Activated naive CD8-positive, alpha-beta T cell treated with anti-CD3 and anti-CD28 coated beads, Interleukin-2, amount 50 U/mL, for 24 hours (primary cell): ENCODE measurements at regions not wholly inside any gene's neighbourhood (a gene's known extent, or its start where the extent isn't known, plus 50 kb on each side); places are given as distances from the start of the nearest gene placed in this dataset.

ENCODE experiments used
- ATAC-seq: fragments of 150-1000 bp; cut with Tn5 transposase; one replicate; pipeline ENCODE4 v1.10.0; 2021
- DNase-seq: peaks from one replicate; pipeline ENCODE4 v3.0.0; 2021
- H3K27ac Mint-ChIP-seq: one replicate; pipeline ENCODE4 v1.8.0; 2021; ENCODE audit warnings: mild to moderate bottlenecking, mixed read lengths
- H3K27me3 Mint-ChIP-seq: one replicate; pipeline ENCODE4 v1.8.0; 2021; ENCODE audit warnings: mixed read lengths
- H3K36me3 Mint-ChIP-seq: one replicate; pipeline ENCODE4 v1.8.0; 2021; ENCODE audit warnings: low read depth, mixed read lengths
- H3K4me1 Mint-ChIP-seq: one replicate; pipeline ENCODE4 v1.8.0; 2021; ENCODE audit warnings: mixed read lengths
- H3K4me3 Mint-ChIP-seq: one replicate; pipeline ENCODE4 v1.8.0; 2021; ENCODE audit warnings: mild to moderate bottlenecking, moderate library complexity, mixed read lengths
- H3K9me3 Mint-ChIP-seq: one replicate; pipeline ENCODE4 v1.8.0; 2021; ENCODE audit warnings: mixed read lengths

DNA sequence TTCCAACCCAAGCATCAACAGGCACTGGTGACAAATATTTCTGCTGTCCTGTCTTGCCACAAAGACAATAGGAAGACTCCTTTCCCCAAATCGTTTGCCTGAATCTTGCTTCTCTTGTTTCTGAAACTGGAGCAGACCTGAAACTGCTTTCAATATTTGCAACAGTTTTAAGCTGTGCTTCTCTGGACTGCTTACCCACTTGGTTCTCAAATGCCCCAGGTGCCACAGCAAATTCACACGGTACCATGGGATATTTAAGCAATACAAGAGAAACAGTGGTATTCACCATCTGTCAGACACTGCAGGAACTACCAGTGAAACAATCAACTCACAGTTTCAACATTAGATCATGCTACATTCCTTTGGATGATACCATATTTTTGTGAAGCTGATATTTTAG, 309.4 kb downstream of the PARP8 start:
- Mint-ChIP-seq H3K4me1 (no peaks in the 10 kb centered on the region), H3K4me3 (no peak overlapping the region), H3K9me3 (no peaks in the 10 kb centered on the region), H3K27ac (no peak overlapping the region), H3K27me3 (peaks cover 24% of the 10 kb centered on the region), H3K36me3 (no peaks in the 10 kb centered on the region)
- no peak for ATAC-seq
- DNase-seq = no peak

DNA sequence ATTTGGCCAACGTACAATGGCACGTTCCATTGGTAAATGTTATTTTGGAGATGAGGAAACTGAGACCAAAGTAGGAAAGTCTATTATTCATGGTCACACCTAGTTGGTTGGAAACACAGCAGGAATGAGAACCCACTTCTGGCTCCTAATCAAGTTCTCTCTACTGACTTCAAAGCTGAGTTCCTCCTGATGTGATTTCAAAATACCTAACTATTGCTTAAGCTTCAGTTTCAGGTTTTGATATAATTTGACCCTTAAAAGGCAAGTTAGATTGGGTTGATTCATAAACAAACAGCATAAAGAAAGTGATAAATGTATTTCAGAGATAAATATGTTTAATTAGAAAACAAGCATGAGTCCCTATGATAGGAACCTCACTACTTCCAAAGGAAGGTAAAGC, 312.5 kb downstream of the PARP8 start:
- Mint-ChIP-seq H3K27me3 (peaks cover 16% of the 10 kb centered on the region), H3K27ac (no peak overlapping the region), H3K4me3 (no peak overlapping the region), H3K4me1 (no peaks in the 10 kb centered on the region), H3K9me3 (no peaks in the 10 kb centered on the region), H3K36me3 (no peaks in the 10 kb centered on the region)
- ATAC-seq (no peak), DNase-seq (no peak)

DNA sequence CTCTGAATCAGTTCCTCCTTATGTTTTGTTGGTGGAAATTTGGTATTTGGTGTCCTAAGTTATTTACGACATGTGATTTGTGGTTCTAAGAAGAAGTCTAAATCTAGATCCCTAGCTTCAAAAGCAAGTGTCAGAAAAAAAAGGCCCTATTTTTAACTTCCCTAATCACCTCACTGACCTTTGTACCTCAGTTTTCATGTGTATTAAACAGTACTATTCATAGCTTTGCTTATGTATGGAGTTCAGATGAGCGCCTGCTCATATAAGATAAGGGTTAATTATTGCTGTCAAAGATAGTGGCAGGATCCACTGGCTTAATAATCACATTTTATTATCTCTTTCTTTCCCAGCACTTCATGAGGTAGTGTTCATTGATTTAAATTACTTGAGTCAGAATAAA, 318.2 kb downstream of the PARP8 start:
- Mint-ChIP-seq H3K4me3 (no peak overlapping the region), H3K4me1 (no peaks in the 10 kb centered on the region), H3K36me3 (no peaks in the 10 kb centered on the region), H3K9me3 (no peaks in the 10 kb centered on the region), H3K27ac (no peak overlapping the region), H3K27me3 (peaks cover 3% of the 10 kb centered on the region)
- ATAC-seq = no peak
- no peak for DNase-seq

DNA sequence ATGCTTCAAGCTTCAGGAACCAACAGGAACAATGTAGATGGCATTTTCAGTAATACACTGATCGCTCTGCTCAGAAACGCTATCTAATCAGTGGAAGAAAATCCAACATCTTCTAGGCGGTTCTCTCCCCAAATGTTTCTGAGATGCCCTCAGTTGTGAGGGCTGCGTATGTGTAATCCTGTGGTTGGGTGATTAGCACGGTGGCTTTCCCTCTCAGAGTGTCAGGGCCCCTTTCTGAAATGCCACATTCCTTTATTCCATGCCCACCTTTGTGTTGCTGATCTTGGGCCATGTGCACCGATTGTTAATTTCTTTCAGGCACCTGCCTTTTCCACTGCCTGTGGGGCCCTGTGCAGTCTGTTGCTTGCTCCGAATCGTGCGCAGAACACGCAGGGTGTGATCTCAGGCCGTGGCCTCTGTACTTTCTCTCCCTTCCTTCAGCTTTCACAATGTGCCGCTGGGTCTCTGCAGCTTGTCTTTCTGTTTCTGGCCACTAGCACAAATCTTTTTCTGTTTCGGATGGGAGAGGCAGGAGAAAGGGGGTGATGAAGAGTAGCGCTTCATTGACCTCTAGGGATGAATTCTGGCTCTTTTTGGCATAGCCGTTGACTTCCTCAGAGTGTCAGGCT, 324.0 kb downstream of the PARP8 start:
- no peaks in the 10 kb centered on the region for H3K36me3 Mint-ChIP-seq
- ATAC-seq (no peak), DNase-seq (no peak)
- no peak overlapping the region for H3K27ac Mint-ChIP-seq
- no peaks in the 10 kb centered on the region for H3K9me3 Mint-ChIP-seq
- H3K4me1 Mint-ChIP-seq = no peaks in the 10 kb centered on the region
- H3K27me3 Mint-ChIP-seq = peaks cover 7% of the 10 kb centered on the region
- H3K4me3 Mint-ChIP-seq = no peak overlapping the region

DNA sequence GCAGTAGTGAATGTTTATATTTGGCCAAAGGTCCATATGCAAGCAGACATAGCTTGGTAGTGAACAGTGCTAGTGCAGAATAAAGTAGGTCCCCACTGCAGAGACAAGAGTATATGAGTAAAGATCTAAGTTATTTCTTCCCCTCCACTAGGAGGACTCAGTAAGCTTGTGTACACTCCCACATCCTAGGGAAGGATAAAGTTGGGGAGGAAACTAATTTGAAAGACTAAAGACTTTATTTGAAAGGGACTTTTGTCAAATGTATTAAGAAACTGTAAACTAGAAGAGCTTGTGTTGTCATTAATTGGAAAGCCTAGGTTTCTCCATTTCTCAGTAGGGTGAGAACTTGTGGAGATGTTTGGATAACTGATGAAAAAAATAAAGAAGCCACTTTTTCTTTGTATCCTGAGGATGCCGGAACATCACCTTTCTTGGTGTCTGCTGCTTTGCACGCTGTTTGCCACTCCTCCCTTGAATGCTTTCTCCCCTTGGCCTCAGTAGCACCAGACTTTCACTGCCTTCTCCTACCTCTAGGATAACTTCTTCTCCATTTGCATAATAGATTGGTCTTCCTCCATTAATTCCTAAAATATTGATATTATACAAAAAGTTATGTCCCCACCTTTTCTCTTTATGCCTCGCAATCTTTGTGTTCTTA, 329.0 kb downstream of the PARP8 start:
- Mint-ChIP-seq H3K4me3 (no peak overlapping the region), H3K9me3 (no peaks in the 10 kb centered on the region), H3K36me3 (no peaks in the 10 kb centered on the region), H3K27ac (no peak overlapping the region), H3K4me1 (no peaks in the 10 kb centered on the region), H3K27me3 (peaks cover 6% of the 10 kb centered on the region)
- DNase-seq = no peak
- ATAC-seq = no peak

DNA sequence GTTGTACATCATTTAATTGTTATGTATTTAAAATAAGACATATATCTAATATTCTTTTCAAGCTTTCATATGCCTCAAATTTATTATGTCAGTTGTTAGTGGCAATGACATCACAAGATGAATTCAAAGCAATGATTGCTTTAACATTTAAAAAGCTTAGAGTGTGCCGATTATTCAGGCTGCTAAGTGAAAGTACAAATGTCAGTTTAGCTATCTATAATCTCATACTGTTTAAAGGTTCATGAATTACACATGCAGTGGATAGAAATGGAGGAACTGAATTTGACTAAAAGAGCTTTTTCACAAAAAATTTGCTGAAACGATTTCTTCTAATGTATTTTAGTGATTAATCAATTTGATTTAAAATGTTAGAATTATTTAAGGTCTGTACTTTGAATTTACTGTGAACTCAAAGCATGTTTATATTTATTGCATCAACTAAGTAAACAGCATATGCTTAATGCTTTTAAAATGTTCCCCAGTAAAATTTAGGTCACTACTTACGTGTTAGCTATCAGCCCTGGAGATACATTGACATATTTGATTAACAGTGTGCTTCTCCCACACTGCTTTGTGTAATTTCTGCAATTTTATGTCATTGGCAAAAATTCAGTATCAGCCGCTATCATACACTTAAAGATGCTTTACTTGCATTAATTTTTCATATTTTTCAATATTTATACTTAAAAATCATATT, 334.9 kb downstream of the PARP8 start:
- no peaks in the 10 kb centered on the region for H3K36me3 Mint-ChIP-seq
- H3K4me1 Mint-ChIP-seq = no peaks in the 10 kb centered on the region
- no peaks in the 10 kb centered on the region for H3K9me3 Mint-ChIP-seq
- H3K4me3 Mint-ChIP-seq = no peak overlapping the region
- DNase-seq (no peak), ATAC-seq (no peak)
- no peak overlapping the region for H3K27ac Mint-ChIP-seq
- H3K27me3 Mint-ChIP-seq = no peaks in the 10 kb centered on the region

DNA sequence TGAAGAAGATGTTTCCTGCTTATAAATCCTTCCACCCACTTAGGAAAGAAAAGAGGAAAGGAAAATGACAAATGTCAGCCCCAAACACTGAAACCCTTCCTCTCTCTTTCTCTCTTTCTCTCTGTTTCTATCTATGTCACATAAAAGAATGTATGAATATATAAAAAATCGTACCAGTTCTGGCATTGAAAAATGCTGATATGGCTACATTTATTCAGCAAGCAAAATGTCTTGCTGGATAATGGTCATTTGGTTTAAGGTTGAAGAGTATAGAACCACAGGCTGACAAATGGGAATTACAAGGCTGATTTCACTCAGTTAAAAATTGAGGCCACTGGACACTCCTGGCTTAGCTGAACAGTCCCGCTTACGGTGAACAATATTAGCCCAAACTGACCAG, 335.9 kb downstream of the PARP8 start:
- ATAC-seq (no peak), DNase-seq (no peak)
- no peaks in the 10 kb centered on the region for H3K4me1 Mint-ChIP-seq
- no peaks in the 10 kb centered on the region for H3K9me3 Mint-ChIP-seq
- no peak overlapping the region for H3K27ac Mint-ChIP-seq
- no peak overlapping the region for H3K4me3 Mint-ChIP-seq
- H3K27me3 Mint-ChIP-seq = no peaks in the 10 kb centered on the region
- no peaks in the 10 kb centered on the region for H3K36me3 Mint-ChIP-seq

DNA sequence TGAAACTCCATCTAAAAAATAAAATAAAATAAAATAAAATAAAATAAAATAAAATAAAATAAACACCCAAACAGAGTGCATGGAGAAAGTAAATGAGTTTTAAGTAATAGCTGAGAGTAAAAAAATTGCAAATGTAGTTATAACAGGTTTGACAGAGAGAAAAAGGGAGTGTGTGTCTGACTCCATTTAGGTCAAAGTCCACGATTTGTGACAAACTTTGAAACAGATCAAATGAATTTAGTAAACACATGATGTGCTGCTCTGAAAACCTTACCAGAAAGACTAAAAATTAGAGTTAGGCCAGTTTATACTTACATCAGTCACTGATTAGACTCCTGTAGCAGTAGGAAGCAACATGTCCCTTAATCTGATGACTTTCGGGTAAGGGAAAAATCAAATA, 346.6 kb downstream of the PARP8 start:
- H3K4me1 Mint-ChIP-seq = no peaks in the 10 kb centered on the region
- H3K9me3 Mint-ChIP-seq = no peaks in the 10 kb centered on the region
- ATAC-seq = no peak
- H3K27me3 Mint-ChIP-seq = no peaks in the 10 kb centered on the region
- no peak overlapping the region for H3K27ac Mint-ChIP-seq
- DNase-seq = no peak
- H3K36me3 Mint-ChIP-seq = no peaks in the 10 kb centered on the region
- no peak overlapping the region for H3K4me3 Mint-ChIP-seq

DNA sequence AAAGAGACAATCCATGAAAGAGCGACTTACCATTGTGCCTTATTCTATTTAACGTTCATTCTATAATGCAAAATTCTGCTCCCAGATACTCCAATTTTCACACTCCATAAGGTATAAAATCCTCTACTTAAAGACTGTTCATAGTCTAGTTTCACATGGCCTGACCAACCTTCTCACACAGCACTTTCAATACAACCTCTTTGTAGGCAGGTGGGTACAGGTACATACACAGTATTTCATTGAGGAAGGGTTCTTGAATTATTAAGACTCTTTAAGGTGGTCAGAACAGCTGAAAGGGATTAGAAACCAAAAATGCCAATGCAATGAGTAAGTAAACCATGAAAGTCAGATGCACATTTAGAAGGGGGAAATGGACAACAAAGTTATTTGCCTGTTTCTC, 352.0 kb downstream of the PARP8 start:
- no peaks in the 10 kb centered on the region for H3K4me1 Mint-ChIP-seq
- H3K27me3 Mint-ChIP-seq = no peaks in the 10 kb centered on the region
- H3K4me3 Mint-ChIP-seq = no peak overlapping the region
- no peak for ATAC-seq
- H3K36me3 Mint-ChIP-seq = no peaks in the 10 kb centered on the region
- H3K27ac Mint-ChIP-seq = no peak overlapping the region
- H3K9me3 Mint-ChIP-seq = no peaks in the 10 kb centered on the region
- no peak for DNase-seq

DNA sequence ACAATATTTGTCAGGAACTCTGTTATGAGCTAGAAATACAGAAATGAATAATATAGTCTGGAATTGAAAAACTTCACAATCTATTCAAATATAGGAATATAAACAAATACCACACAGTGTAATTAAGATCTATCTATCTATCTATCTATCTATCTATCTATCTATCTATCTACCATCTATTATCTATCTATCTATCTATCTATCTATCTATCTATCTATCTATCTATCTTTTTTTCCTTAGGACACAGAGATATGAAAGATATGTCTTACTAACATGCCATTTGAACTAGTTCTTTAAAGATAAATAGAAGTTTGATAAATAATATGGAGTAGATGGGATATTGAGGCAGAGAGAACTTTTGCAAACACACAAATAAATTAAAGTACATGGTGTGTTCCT, 357.8 kb downstream of the PARP8 start:
- Mint-ChIP-seq H3K4me1 (no peaks in the 10 kb centered on the region), H3K4me3 (no peak overlapping the region), H3K9me3 (peaks cover 7% of the 10 kb centered on the region), H3K36me3 (no peaks in the 10 kb centered on the region), H3K27ac (no peak overlapping the region), H3K27me3 (no peaks in the 10 kb centered on the region)
- DNase-seq = no peak
- no peak for ATAC-seq

DNA sequence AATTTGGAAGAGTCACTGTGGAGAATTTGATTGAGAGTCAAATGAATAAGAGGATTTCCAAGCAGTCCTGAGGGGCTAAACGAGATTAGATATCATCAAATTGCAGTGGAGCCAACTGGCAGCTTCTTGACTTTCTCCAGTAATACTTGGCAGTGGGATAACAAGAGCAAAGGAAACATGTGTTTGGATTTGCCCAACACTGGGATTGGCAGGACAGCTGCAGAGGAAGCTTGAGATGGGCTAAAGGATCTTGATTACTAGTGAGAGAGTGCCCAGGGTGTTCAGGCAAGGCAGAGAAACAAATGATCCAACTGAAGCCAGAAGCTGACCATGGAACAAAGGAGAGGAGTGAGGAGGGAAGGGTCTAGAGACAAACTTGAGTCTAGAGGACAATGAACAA, 356.0 kb upstream of the ISL1 start:
- Mint-ChIP-seq H3K27me3 (peaks cover 2% of the 10 kb centered on the region), H3K27ac (no peak overlapping the region), H3K4me3 (no peak overlapping the region), H3K9me3 (peaks cover 12% of the 10 kb centered on the region), H3K36me3 (no peaks in the 10 kb centered on the region), H3K4me1 (no peaks in the 10 kb centered on the region)
- DNase-seq = no peak
- ATAC-seq = no peak

DNA sequence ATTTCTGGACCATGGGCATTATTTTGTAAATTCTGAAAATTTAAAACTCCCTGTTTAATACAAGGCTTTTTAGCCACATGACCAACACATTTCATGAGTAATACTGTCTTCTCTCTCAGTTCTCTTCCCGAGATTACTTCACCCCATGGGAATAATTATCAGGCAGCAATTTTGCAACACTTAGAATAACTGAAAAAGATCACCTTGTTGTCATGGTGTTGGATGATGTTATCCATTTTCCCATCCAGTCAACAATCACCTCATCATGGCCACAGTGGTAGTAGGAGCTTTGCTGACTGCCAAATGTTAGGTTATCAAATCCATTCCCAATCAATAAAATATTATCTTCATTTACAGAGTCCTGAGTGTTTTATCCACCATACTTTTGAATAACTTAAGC, 354.9 kb upstream of the ISL1 start:
- Mint-ChIP-seq H3K27ac (no peak overlapping the region), H3K4me3 (no peak overlapping the region), H3K27me3 (peaks cover 2% of the 10 kb centered on the region), H3K4me1 (no peaks in the 10 kb centered on the region), H3K9me3 (peaks cover 12% of the 10 kb centered on the region), H3K36me3 (no peaks in the 10 kb centered on the region)
- ATAC-seq = no peak
- DNase-seq = no peak

DNA sequence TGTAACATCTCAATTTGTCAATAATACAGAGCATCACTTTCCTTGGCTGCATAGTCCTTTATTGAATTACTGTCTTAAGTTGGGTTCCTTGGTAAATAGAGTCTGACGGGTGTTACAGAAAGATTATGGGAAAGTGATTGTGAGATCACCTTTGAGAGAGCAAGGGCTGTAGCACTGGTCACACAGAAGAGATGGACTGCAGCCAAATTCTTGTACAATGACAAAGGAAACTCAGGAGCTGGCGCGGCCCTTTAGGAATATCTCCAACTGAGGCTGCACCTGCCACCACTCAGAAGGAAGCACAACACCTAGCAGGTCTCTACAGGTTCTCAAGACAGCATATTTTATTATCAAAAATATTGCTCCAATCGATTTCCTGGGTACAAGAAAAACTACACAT, 350.0 kb upstream of the ISL1 start:
- Mint-ChIP-seq H3K4me1 (no peaks in the 10 kb centered on the region), H3K36me3 (no peaks in the 10 kb centered on the region), H3K4me3 (no peak overlapping the region), H3K27ac (no peak overlapping the region), H3K27me3 (peaks cover 2% of the 10 kb centered on the region), H3K9me3 (peaks cover 8% of the 10 kb centered on the region)
- DNase-seq = no peak
- ATAC-seq = no peak

DNA sequence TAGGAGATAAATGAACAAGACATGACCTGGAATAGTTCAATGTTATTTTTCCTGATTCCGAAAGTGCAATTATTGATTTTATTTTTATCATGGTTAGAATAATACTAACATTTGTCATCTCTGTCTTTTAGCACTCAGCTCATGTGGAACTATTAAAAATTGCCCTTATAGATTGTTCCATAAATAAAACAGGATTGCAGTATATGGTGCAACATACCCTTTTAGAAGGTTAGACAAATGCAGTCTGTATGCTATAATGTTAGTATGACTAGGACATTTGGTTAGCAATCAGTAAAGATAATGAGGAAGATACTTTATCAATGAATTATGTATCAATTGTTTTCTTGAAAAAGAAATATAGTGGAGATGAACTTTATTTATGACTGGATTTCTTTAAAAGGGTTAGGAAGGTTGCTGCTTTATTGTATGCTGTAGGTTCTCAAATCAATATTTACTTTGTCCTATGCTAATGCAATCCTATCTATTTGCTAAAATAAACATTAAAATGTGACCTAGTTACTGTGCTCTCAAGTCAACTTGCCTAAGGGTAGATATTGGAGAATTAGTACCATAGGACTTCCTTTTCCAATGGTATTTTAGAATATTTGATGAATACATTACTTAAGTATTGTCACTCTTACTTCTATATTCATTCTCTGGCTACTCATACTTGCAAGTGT, 348.9 kb upstream of the ISL1 start:
- Mint-ChIP-seq H3K9me3 (peaks cover 4% of the 10 kb centered on the region), H3K4me1 (no peaks in the 10 kb centered on the region), H3K27me3 (peaks cover 2% of the 10 kb centered on the region), H3K27ac (no peak overlapping the region), H3K4me3 (no peak overlapping the region), H3K36me3 (no peaks in the 10 kb centered on the region)
- ATAC-seq (no peak), DNase-seq (no peak)
